Neural cell (in vitro differentiated cells): ENCODE measurements at regions not wholly inside any gene's neighbourhood (a gene's known extent, or its start where the extent isn't known, plus 50 kb on each side); places are given as distances from the start of the nearest gene placed in this dataset.

Source experiments
- small RNA-seq, 3 experiments: library from RNA; depleted of rRNA; stranded (forward); fragments of <200 nt; gene quantifications; one replicate each; pipeline ENCODE3, GENCODE V24; 2012

Small RNAs in the stretch of these regions (small RNA-seq; reads per million reads assigned to genes)
- gene RF00019, result 0 to 1.2 (median 0) reads per million in 3 experiments
- gene RNU11-5P, result 0 reads per million in 3 experiments
- 0 reads per million in 3 experiments for gene RNU6-864P
